Heart right ventricle (tissue), 16 donors: ENCODE measurements at regions not wholly inside any gene's neighbourhood (a gene's known extent, or its start where the extent isn't known, plus 50 kb on each side); places are given as distances from the start of the nearest gene placed in this dataset.

ENCODE experiments used
- ATAC-seq, 8 donors: fragments of 200-7000 bp; cut with Tn5 transposase; one replicate each; pipeline ENCODE4 v1.9.1; 2020; ENCODE audit warnings: mild to moderate bottlenecking in 8 of 8, moderate library complexity in 8 of 8, moderate number of reproducible peaks in 1 of 8
- DNase-seq, 2 donors: peaks; one replicate each; pipeline ENCODE4 v3.0.0-alpha.2; 2020
- H3K27ac ChIP-seq, 10 donors: fragments of 200-600 bp; sonication (generic) in 2 of 10; one replicate each; pipeline versions ENCODE4 v1.5.0 to v1.8.0; 2020 to 2022; ENCODE audit warnings: mild to moderate bottlenecking in 3 of 10
- H3K27me3 ChIP-seq, 7 donors: fragments of 200-600 bp; one replicate each; pipeline ENCODE4 v1.8.0; 2021 to 2022; ENCODE audit warnings: mild to moderate bottlenecking in 2 of 7
- H3K36me3 ChIP-seq, 9 donors: fragments of 200-600 bp; sonication (generic) in 1 of 9; one replicate each; pipeline versions ENCODE4 v1.5.0 to v1.8.0; 2020 to 2022; ENCODE audit warnings: mild to moderate bottlenecking in 2 of 9
- H3K4me1 ChIP-seq, 9 donors: fragments of 200-600 bp; sonication (generic) in 1 of 9; one replicate each; pipeline versions ENCODE4 v1.5.0 to v1.8.0; 2020 to 2022; ENCODE audit warnings: mild to moderate bottlenecking in 4 of 9
- H3K4me3 ChIP-seq, 10 donors: fragments of 200-600 bp; sonication (generic) in 2 of 10; one replicate each; pipeline versions ENCODE4 v1.5.0 to v1.8.0; 2020 to 2022; ENCODE audit warnings: mild to moderate bottlenecking in 7 of 10, moderate library complexity in 2 of 10
- H3K9me3 ChIP-seq, 11 donors: fragments of 200-600 bp in 10 of 11; sonication (generic) in 2 of 11; one replicate each; pipeline versions ENCODE4 v1.5.0 to v1.8.0; 2013 to 2022; ENCODE audit warnings: mild to moderate bottlenecking in 2 of 11, control low read depth in 1 of 11, moderate library complexity in 1 of 11
- WGBS, 2 donors: extraction: QIAGEN DNeasy Blood & Tissue Kit; methylation state at CpG; one replicate each; pipeline ENCODE4 v1.1.7; 2013; ENCODE audit warnings: inconsistent platforms in 1 of 2; 5-methylcytosine and 5-hydroxymethylcytosine counted together
- intact Hi-C, 10 donors: fragments of 100-400 bp; cut with DNase I; formaldehyde crosslinking; loops; one replicate each; pipeline versions ENCODE4 v1.11.1 to v1.14.2; 2022
- TF ChIP-seq, protein P1 (sequence below), 9 donors: fragments of 200-600 bp; sonication (generic) in 2 of 9; IDR thresholded peaks; one replicate each; pipeline versions ENCODE4 v1.5.0 to v1.8.0; 2021 to 2022; ENCODE audit warnings: antibody characterized with exemption in 9 of 9, mild to moderate bottlenecking in 5 of 9, moderate library complexity in 1 of 9
- donor health status: Arrhythmogenic right ventricular cardiomyopathy.
- donor health status: ischemic (EF 13 %, LVEDD 7.1; RV severe dilation, severe dysfunction).
- donor health status: healthy with polysubstance abuse.
- donor health status: DM: no; HTN: yes; CAD: no.
- donor health status: DM: no; HTN: no; CAD: no.
- donor health status: ischemic (EF 25% LVEDD 6.9; RV normal size, moderate dysfunction).
- donor health status: ischemic (EF 25% LVEDD 5.7; RV mildly dilated, moderate dysfunction).
- donor health status: healthy.
- donor health status: DM: yes; HTN: yes; CAD: no.
- donor health status: Ischemic cardiomyopathy.
- donor health status: ischemic (EF 35%, LVEDD 5.7; RV mildly dilated, moderate dysfunction).
- donor health status: nonischemic (EF 11% LVEDD 7.7; RV severe dilation, severe dysfunction).
- donor health status: DM: yes; HTN: yes; CAD: no.
- donor health status: PGD.
- donor health status: ischemic (EF 29% LVEDD 5.4; RV normal size, mild dysfunction).
- donor health status: nonischemic (EF 23%, LVEDD 6.1; RV moderate dilation, normal function).

DNA sequence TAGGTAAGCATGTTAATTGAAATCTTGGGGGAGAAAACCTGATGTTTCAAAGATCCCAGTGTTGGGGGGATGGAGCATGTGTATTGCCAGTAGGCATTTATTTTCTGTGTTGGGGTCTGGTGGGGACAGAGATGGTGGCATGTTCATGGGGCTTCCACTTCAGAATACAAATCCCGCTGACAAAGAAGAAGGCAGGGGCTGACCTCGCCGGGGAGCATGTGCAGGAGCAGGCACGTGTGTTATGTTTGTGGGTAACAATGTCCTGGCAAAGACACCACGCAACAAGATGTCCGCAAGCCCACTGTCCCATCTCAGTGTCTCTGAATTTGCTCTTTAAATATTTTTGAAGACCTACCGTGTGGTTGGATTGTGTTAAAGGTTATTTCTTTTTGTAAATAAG lies 164.5 kb downstream of the TEX29 start:
- TF ChIP-seq, protein P1, sequence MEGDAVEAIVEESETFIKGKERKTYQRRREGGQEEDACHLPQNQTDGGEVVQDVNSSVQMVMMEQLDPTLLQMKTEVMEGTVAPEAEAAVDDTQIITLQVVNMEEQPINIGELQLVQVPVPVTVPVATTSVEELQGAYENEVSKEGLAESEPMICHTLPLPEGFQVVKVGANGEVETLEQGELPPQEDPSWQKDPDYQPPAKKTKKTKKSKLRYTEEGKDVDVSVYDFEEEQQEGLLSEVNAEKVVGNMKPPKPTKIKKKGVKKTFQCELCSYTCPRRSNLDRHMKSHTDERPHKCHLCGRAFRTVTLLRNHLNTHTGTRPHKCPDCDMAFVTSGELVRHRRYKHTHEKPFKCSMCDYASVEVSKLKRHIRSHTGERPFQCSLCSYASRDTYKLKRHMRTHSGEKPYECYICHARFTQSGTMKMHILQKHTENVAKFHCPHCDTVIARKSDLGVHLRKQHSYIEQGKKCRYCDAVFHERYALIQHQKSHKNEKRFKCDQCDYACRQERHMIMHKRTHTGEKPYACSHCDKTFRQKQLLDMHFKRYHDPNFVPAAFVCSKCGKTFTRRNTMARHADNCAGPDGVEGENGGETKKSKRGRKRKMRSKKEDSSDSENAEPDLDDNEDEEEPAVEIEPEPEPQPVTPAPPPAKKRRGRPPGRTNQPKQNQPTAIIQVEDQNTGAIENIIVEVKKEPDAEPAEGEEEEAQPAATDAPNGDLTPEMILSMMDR (IDR thresholded peaks at IDR 0.05): no peak
- Histone ChIP-seq H3K4me1 (no peaks in the 10 kb centered on the region), H3K4me3 (no peak overlapping the region), H3K9me3 (peaks cover 0 to 30% (median 17%) of the 10 kb centered on the region in 11 donors), H3K27ac (no peak overlapping the region), H3K36me3 (no peaks in the 10 kb centered on the region), H3K27me3 (peaks cover 0 to 29% (median 8%) of the 10 kb centered on the region in 7 donors)
- intact Hi-C loops: no loop called here
- 86 to 89% methylated on average over 7 of the region's 7 CpGs for WGBS, 2 donors
- no peak for DNase-seq
- ATAC-seq: no peak

GRCh38 chr13:111485491-111486250 lies 165.2 kb downstream of the TEX29 start:
- H3K27ac ChIP-seq: no peak overlapping the region
- WGBS, 2 donors: 82 to 86% methylated on average over 20 of the region's 20 CpGs
- ATAC-seq (no peak), DNase-seq (no peak)
- H3K9me3 ChIP-seq: peaks cover 0 to 30% (median 17%) of the 10 kb centered on the region in 11 donors
- intact Hi-C loops: no loop called here
- no peak overlapping the region for H3K4me3 ChIP-seq
- no peaks in the 10 kb centered on the region for H3K4me1 ChIP-seq
- H3K27me3 ChIP-seq: peaks cover 0 to 24% (median 8%) of the 10 kb centered on the region in 7 donors
- TF ChIP-seq, protein P1 (IDR thresholded peaks at IDR 0.05): no peak
- H3K36me3 ChIP-seq: no peaks in the 10 kb centered on the region

DNA sequence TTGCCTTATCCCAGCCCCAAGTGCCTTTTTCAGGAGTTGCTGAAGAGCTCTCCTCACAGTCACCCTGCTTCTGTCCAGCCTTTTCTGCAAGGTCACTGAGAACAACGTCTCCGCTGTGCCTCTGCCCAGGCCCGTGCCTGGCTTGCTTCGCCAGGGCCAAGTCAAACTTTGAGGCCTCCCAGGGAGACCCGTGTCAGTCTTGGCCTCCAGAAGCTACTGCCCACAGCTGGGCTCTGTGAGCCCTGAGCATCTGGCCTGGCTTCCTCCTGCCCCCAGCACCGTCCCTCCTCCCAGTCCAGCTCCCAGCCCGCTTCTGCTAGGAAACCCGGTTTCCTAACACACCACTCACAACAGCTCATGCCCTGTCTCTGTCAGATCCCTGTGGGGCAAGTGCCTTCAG lies 165.9 kb downstream of the TEX29 start:
- intact Hi-C loops: no loop called here
- Histone ChIP-seq H3K36me3 (no peaks in the 10 kb centered on the region), H3K27me3 (peaks cover 0 to 21% (median 8%) of the 10 kb centered on the region in 7 donors), H3K4me3 (no peak overlapping the region), H3K27ac (no peak overlapping the region), H3K9me3 (peaks cover 0 to 30% (median 17%) of the 10 kb centered on the region in 11 donors), H3K4me1 (no peaks in the 10 kb centered on the region)
- WGBS, 2 donors: 86 to 94% methylated on average over 8 of the region's 8 CpGs
- ATAC-seq (no peak), DNase-seq (no peak)
- TF ChIP-seq, protein P1 (IDR thresholded peaks at IDR 0.05): no peak

GRCh38 chr13:111486801-111487200 lies 166.4 kb downstream of the TEX29 start:
- 84 to 87% methylated on average over 6 of the region's 6 CpGs for WGBS, 2 donors
- peaks cover 0 to 30% (median 17%) of the 10 kb centered on the region in 11 donors for H3K9me3 ChIP-seq
- no peaks in the 10 kb centered on the region for H3K36me3 ChIP-seq
- ATAC-seq: no peak
- no peak for DNase-seq
- H3K4me3 ChIP-seq: no peak overlapping the region
- intact Hi-C loops: no loop called here
- no peaks in the 10 kb centered on the region for H3K4me1 ChIP-seq
- peaks cover 0 to 18% (median 8%) of the 10 kb centered on the region in 7 donors for H3K27me3 ChIP-seq
- H3K27ac ChIP-seq: no peak overlapping the region
- TF ChIP-seq, protein P1 (IDR thresholded peaks at IDR 0.05): no peak
